ENCODE measurements at regions not wholly inside any gene's neighbourhood (a gene's known extent, or its start where the extent isn't known, plus 50 kb on each side); places are given as distances from the start of the nearest gene placed in this dataset.

DNA sequence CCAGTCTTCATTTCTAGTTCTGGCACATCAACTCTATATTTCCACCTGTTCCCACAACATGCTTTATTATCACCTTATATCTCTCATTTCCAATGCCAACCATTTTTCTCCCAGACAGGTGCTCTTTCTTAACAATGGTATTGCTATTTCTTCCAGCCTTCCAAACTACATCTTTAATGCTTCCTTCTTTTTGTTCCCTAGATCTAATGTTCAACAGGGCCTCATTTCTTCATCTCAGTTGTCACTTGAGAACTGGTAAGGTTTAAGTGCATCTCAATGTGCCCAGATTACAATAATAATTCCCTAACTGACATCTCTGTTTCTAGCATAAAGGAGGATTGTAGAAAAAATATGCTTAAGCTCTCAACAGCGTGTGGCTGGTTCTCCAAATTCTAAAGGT, 272.6 kb downstream of the COX7C start:
- no peak for TF ChIP-seq ZNF396 (CRISPR knock-in tag; IDR thresholded peaks at IDR 0.05; ENCODE audit: borderline replicate concordance)
- TF ChIP-seq, protein P1, sequence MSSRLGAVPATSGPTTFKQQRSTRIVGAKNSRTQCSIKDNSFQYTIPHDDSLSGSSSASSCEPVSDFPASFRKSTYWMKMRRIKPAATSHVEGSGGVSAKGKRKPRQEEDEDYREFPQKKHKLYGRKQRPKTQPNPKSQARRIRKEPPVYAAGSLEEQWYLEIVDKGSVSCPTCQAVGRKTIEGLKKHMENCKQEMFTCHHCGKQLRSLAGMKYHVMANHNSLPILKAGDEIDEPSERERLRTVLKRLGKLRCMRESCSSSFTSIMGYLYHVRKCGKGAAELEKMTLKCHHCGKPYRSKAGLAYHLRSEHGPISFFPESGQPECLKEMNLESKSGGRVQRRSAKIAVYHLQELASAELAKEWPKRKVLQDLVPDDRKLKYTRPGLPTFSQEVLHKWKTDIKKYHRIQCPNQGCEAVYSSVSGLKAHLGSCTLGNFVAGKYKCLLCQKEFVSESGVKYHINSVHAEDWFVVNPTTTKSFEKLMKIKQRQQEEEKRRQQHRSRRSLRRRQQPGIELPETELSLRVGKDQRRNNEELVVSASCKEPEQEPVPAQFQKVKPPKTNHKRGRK (CRISPR knock-in tag; IDR thresholded peaks at IDR 0.05; ENCODE audit: borderline replicate concordance): no peak
- TF ChIP-seq SMAD4 (CRISPR knock-in tag; IDR thresholded peaks at IDR 0.05): no peak
- TF ChIP-seq, protein P2, sequence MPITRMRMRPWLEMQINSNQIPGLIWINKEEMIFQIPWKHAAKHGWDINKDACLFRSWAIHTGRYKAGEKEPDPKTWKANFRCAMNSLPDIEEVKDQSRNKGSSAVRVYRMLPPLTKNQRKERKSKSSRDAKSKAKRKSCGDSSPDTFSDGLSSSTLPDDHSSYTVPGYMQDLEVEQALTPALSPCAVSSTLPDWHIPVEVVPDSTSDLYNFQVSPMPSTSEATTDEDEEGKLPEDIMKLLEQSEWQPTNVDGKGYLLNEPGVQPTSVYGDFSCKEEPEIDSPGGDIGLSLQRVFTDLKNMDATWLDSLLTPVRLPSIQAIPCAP (CRISPR knock-in tag; IDR thresholded peaks at IDR 0.05): no peak
- no peak for TF ChIP-seq TEAD1 (CRISPR knock-in tag; IDR thresholded peaks at IDR 0.05)
- Mint-ChIP-seq H3K27me3 (ENCODE audit: low read depth) (no peaks in the 10 kb centered on the region), H3K4me1 (peaks cover 2% of the 10 kb centered on the region), H3K36me3 (no peaks in the 10 kb centered on the region), H3K4me3 (no peak overlapping the region), H3K9me3 (0 out of 2 replicates have a peak, but pooled peaks cover 2% of the 10 kb centered on the region), H3K27ac (no peak overlapping the region)
- CTCF ChIA-PET: interaction anchor here (1.6 kb wide), 1 partner anchor 10 kb away, joined by 4 read pairs; no protein-coding TSS in a partner anchor
- POLR2A ChIA-PET: no interaction called here
- ATAC-seq: no peak
- DNase-seq (ENCODE audit: low spot score): no peak

DNA sequence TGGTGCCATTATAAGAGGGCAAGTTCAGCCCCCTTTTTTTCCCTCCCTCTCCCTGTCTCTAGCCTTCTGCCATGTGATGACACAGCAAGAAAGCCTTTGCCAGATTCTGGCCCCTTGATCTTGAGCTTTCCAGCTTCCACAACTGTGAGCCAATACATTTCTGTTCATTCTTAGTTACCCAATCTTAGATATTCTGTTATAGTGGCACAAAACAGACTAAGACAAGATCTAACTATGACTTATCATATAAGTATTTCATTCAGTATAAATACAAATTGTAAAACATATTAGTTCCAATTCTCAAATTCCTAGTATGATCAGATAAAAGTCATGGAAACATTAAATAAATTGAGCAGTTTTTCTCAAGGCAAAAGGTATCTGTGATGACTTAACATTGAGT, 276.3 kb downstream of the COX7C start:
- 0 out of 2 replicates have a peak, but pooled peaks cover 3% of the 10 kb centered on the region for H3K9me3 Mint-ChIP-seq
- ATAC-seq: no peak
- H3K27ac Mint-ChIP-seq: no peak overlapping the region
- no peak overlapping the region for H3K4me3 Mint-ChIP-seq
- ChIA-PET POLR2A (no interaction called here), CTCF (no interaction called here)
- no peaks in the 10 kb centered on the region for H3K27me3 Mint-ChIP-seq (ENCODE audit: low read depth)
- no peak for TF ChIP-seq NFYB (CRISPR knock-in tag; conservative IDR thresholded peaks at IDR 0.05; ENCODE audit: low read depth)
- peaks cover 3% of the 10 kb centered on the region for H3K4me1 Mint-ChIP-seq
- no peaks in the 10 kb centered on the region for H3K36me3 Mint-ChIP-seq
- DNase-seq (ENCODE audit: low spot score): no peak

DNA sequence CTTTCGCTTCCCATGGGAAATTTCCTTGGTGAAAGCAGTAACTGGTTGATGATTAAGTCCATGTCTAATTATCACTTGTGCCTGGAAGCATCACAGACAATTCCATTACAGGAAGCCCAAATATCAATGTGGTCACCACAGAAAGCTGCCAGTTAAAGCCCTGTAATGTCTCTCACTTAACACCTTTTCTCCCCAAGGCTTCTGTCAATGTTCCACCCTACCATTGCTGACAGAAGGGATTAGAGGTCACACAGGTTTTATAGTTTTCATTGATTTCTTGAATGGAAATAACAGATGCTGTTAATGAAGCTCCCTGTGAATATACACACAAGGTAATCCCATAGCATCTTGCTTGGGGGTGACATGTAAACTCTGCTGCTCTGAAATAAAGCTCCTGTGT, 279.2 kb downstream of the COX7C start:
- ATAC-seq: no peak
- H3K27me3 Mint-ChIP-seq (ENCODE audit: low read depth): no peaks in the 10 kb centered on the region
- no peak for DNase-seq (ENCODE audit: low spot score)
- H3K36me3 Mint-ChIP-seq: no peaks in the 10 kb centered on the region
- TF ChIP-seq RELA (CRISPR knock-in tag; IDR thresholded peaks at IDR 0.05; ENCODE audit: borderline replicate concordance) (no peak), TCF7 (CRISPR knock-in tag; IDR thresholded peaks at IDR 0.05; ENCODE audit: low read depth) (no peak), FOXJ3 (CRISPR knock-in tag; IDR thresholded peaks at IDR 0.05; ENCODE audit: borderline replicate concordance) (no peak), ZNF671 (CRISPR knock-in tag; IDR thresholded peaks at IDR 0.05) (no peak)
- H3K4me1 Mint-ChIP-seq: peaks cover 3% of the 10 kb centered on the region
- ChIA-PET POLR2A (no interaction called here), CTCF (interaction anchor here (0.8 kb wide), 1 partner anchor 16 kb away, joined by 4 read pairs; no protein-coding TSS in a partner anchor)
- H3K9me3 Mint-ChIP-seq: 0 out of 2 replicates have a peak, but pooled peaks cover 3% of the 10 kb centered on the region
- no peak overlapping the region for H3K27ac Mint-ChIP-seq
- no peak overlapping the region for H3K4me3 Mint-ChIP-seq

DNA sequence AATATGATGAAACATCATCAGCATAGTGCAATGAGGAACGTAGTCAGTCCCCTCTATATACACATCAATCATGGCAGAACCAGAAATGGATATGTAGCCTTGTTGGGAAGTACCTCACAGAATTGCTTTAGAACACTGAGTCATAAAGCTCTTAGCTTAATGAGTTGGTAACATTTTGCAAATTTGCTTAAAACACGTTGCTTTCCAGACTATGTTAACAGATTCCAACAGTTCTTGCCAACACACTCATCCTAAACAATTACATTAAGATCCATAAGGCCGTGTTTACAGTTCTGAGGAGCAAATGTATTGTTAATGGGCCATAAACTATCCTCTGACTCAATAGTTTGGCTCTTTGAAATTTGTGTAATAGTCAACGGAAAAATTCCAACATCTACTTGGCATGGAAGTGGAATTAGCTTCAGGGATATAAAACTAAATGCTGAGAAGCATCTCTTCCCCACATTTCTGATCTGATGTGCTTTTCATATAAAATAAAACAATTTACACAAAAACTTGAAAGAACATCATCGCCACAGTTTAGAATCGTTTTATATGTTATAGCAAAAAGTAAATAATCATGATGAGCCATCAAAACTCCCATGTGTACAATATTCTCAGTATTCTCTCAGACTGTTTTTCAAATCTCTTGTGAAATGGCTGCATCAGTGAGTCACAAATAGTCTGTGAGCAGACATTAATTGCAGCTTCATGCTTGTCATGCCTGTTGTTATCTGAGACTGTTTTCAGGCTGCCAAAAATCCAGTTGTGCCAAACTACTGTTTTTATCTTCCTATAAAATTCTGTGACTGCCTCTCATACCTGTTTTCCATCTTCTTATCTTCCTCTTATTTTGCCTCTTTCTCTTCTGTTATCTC, 291.9 kb downstream of the COX7C start:
- Mint-ChIP-seq H3K9me3 (no peaks in the 10 kb centered on the region), H3K4me1 (no peaks in the 10 kb centered on the region), H3K27me3 (ENCODE audit: low read depth) (no peaks in the 10 kb centered on the region), H3K27ac (no peak overlapping the region), H3K4me3 (no peak overlapping the region), H3K36me3 (no peaks in the 10 kb centered on the region)
- ChIA-PET POLR2A (no interaction called here), CTCF (no interaction called here)
- TF ChIP-seq, protein P3, sequence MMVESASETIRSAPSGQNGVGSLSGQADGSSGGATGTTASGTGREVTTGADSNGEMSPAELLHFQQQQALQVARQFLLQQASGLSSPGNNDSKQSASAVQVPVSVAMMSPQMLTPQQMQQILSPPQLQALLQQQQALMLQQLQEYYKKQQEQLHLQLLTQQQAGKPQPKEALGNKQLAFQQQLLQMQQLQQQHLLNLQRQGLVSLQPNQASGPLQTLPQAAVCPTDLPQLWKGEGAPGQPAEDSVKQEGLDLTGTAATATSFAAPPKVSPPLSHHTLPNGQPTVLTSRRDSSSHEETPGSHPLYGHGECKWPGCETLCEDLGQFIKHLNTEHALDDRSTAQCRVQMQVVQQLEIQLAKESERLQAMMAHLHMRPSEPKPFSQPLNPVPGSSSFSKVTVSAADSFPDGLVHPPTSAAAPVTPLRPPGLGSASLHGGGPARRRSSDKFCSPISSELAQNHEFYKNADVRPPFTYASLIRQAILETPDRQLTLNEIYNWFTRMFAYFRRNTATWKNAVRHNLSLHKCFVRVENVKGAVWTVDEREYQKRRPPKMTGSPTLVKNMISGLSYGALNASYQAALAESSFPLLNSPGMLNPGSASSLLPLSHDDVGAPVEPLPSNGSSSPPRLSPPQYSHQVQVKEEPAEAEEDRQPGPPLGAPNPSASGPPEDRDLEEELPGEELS (CRISPR knock-in tag; IDR thresholded peaks at IDR 0.05): no peak
- TF ChIP-seq NR1H2 (CRISPR knock-in tag; IDR thresholded peaks at IDR 0.05): no peak
- TF ChIP-seq, protein P4, sequence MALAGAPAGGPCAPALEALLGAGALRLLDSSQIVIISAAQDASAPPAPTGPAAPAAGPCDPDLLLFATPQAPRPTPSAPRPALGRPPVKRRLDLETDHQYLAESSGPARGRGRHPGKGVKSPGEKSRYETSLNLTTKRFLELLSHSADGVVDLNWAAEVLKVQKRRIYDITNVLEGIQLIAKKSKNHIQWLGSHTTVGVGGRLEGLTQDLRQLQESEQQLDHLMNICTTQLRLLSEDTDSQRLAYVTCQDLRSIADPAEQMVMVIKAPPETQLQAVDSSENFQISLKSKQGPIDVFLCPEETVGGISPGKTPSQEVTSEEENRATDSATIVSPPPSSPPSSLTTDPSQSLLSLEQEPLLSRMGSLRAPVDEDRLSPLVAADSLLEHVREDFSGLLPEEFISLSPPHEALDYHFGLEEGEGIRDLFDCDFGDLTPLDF (CRISPR knock-in tag; IDR thresholded peaks at IDR 0.05): no peak
- TF ChIP-seq ESRRA (CRISPR knock-in tag; IDR thresholded peaks at IDR 0.05; ENCODE audit: borderline replicate concordance): no peak
- ATAC-seq (no peak), DNase-seq (ENCODE audit: low spot score) (no peak)
